ENCODE measurements at regions not wholly inside any gene's neighbourhood (a gene's known extent, or its start where the extent isn't known, plus 50 kb on each side); places are given as distances from the start of the nearest gene placed in this dataset.
"Not testable (repeated sequence)": the region's sequence is repeated elsewhere in the genome, so short reads cannot be mapped to it uniquely, and the experiment has no call there.

- Histone ChIP-seq H3K36me3 (no peaks in the 10 kb centered on the region), H3K9me3 (no peaks in the 10 kb centered on the region), H3K27me3 (no peaks in the 10 kb centered on the region), H3K4me1 (no peaks in the 10 kb centered on the region), H3K27ac (no peak overlapping the region), H3K4me3 (no peak overlapping the region)
- no peak for DNase-seq
- ATAC-seq (ENCODE audit: low FRiP score in 2 of 2), result no peak
- TF ChIP-seq EP300 (IDR thresholded peaks at IDR 0.05), result no peak
- no peak for TF ChIP-seq CTCF (IDR thresholded peaks at IDR 0.05)
- no peak for TF ChIP-seq POLR2AphosphoS5 (IDR thresholded peaks at IDR 0.05)
- TF ChIP-seq POLR2A (IDR thresholded peaks at IDR 0.05), result no peak
- WGBS, 2 donors, result 26 to 31% methylated on average over 11 of the region's 11 CpGs
Observed at GRCh38 chrX:912677-913076, 282.1 kb downstream of the SHOX start.

GRCh38 chrX:909068-909467, 278.5 kb downstream of the SHOX start:
- H3K27me3 ChIP-seq, result not testable (repeated sequence)
- 49 to 68% methylated on average over 2 of the region's 2 CpGs for WGBS, 2 donors

GRCh38 chrX:906586-906985, 276.0 kb downstream of the SHOX start:
- TF ChIP-seq EP300 (IDR thresholded peaks at IDR 0.05) (no peak), CTCF (IDR thresholded peaks at IDR 0.05) (no peak), POLR2AphosphoS5 (IDR thresholded peaks at IDR 0.05) (no peak), POLR2A (IDR thresholded peaks at IDR 0.05) (no peak)
- Histone ChIP-seq H3K4me3 (no peak overlapping the region), H3K4me1 (no peaks in the 10 kb centered on the region), H3K27ac (no peak overlapping the region), H3K9me3 (no peaks in the 10 kb centered on the region), H3K27me3 (no peaks in the 10 kb centered on the region), H3K36me3 (no peaks in the 10 kb centered on the region)
- 71 to 78% methylated on average over 3 of the region's 3 CpGs for WGBS, 2 donors
- ATAC-seq (ENCODE audit: low FRiP score in 2 of 2) (peak in 1 of 2 donors; percentile 14), DNase-seq (no peak)

More at GRCh38 chrX:909068-909467, 278.5 kb downstream of the SHOX start:
- DNase-seq, H3K9me3 ChIP-seq, H3K27ac ChIP-seq, H3K4me1 ChIP-seq, H3K36me3 ChIP-seq, H3K4me3 ChIP-seq: not testable (repeated sequence)
- ATAC-seq (ENCODE audit: low FRiP score in 2 of 2), result peak; percentile 24 to 63

GRCh38 chrX:905848-906566, 275.4 kb downstream of the SHOX start:
- no peaks in the 10 kb centered on the region for H3K36me3 ChIP-seq
- 79 to 83% methylated on average over 18 to 19 of the region's 19 CpGs for WGBS, 2 donors
- H3K9me3 ChIP-seq, result no peaks in the 10 kb centered on the region
- no peaks in the 10 kb centered on the region for H3K27me3 ChIP-seq
- TF ChIP-seq EP300 (IDR thresholded peaks at IDR 0.05) (no peak), CTCF (IDR thresholded peaks at IDR 0.05) (no peak), POLR2A (IDR thresholded peaks at IDR 0.05) (no peak), POLR2AphosphoS5 (IDR thresholded peaks at IDR 0.05) (no peak)
- ATAC-seq (ENCODE audit: low FRiP score in 2 of 2), result peak in 1 of 2 donors; percentile 72
- no peak overlapping the region for H3K4me3 ChIP-seq
- peak in 1 of 2 donors; percentile 37 for DNase-seq
- no peak overlapping the region for H3K27ac ChIP-seq
- H3K4me1 ChIP-seq, result no peaks in the 10 kb centered on the region

- Histone ChIP-seq H3K27me3 (no peaks in the 10 kb centered on the region), H3K9me3 (no peaks in the 10 kb centered on the region), H3K27ac (no peak overlapping the region), H3K4me1 (no peaks in the 10 kb centered on the region), H3K4me3 (no peak overlapping the region), H3K36me3 (no peaks in the 10 kb centered on the region)
- no peak for DNase-seq
- WGBS, 2 donors, result 84 to 89% methylated on average over 15 of the region's 15 CpGs
- no peak for TF ChIP-seq CTCF (IDR thresholded peaks at IDR 0.05)
- no peak for TF ChIP-seq EP300 (IDR thresholded peaks at IDR 0.05)
- no peak for TF ChIP-seq POLR2A (IDR thresholded peaks at IDR 0.05)
- no peak for ATAC-seq (ENCODE audit: low FRiP score in 2 of 2)
Observed at GRCh38 chrX:903116-903515, 272.5 kb downstream of the SHOX start.

All from upper lobe of left lung (tissue), 6 donors.